NCI-H446 treated with DMSO at 0.1 percent for 48 hours (cell line): ENCODE measurements at regions not wholly inside any gene's neighbourhood (a gene's known extent, or its start where the extent isn't known, plus 50 kb on each side); places are given as distances from the start of the nearest gene placed in this dataset.
"Not testable (repeated sequence)": the region's sequence is repeated elsewhere in the genome, so short reads cannot be mapped to it uniquely, and the experiment has no call there.

Experiments
- DNase-seq: peaks from one replicate; lab custom pipeline; 2025; lab: John Stamatoyannopoulos, UW

DNA sequence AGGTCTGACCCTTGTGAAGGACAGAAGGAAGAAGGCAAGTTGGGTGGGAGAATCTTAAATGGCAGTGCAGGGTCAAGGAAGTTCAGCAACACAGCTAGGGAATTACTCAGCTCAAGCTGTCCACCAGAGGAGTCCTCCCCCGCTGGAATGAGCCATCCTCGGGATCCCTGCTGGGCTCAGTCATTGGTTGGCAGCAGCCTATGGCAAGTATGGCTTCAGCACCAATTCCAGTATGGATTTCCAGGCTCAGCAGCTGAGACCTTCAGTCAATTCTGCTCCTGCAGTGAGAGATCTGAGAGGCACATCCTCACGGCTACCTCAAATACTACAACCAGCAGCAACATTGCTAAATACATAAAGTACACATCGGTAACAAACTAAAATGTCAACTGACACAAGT lies 280.6 kb upstream of the PIK3R1 start:
- no peak for DNase-seq

DNA sequence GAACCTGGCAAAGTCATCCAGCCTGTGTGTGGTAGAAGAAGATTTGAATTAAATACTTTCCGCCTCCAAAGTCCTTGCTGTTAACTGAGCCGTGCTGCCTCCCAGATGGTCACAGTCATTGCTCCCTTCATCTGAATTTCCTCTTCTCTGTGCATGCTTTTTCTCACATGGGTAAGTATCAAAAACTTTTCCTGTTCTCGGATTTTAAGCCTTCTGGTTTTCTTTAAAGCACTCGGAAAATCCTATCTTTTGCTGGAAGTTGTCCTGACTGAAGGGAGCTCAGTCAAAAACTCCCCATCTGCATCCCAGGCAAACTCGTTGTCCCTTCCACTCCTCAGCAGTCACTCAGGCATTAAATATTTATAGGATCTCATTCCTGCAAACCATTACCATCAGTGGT lies 290.0 kb upstream of the PIK3R1 start:
- DNase-seq = no peak

DNA sequence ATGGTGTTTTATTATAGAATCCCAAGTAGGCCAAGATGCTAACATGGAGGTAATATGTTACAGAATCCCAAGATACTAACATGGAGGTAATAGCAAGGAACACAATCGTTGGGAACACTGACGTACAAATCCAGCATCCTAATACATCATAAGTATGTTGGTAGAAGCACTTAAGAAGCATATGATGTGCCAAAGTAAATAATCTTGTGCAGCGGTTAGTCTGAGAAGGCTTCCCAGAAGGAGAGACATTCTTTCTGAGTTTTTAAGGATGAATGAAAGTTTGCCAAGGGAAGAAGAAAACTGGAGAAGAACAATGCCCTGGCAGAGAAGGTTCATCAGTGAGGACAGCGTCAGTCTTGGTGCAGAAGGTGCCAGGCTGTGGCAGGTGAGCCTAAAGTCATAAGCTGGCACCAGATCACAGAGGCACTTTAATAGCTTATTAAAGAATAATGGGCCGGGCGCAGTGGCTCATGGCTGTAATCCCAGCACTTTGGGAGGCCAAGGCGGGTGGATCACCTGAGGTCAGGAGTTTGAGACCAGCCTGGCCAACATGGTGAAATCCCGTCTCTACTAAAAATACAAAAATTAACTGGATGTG lies 294.5 kb upstream of the PIK3R1 start:
- no peak for DNase-seq

DNA sequence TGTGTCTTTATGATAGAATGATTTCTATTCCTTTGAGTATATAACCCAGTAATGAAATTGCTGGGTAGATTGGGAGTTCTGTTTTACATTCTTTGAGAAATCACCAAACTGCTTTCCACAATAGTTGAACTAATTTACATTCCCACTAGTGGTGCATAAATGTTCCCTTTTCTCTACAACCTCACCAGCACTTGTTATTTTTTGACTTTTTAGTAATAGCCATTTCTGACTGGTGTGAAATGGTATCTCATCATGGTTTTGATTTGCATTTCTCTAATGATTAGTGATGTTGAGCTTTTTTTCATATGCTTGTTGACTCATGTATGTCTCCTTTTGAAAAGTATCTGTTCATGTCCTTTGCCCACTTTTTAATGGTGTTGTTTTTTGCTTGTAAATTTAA lies 296.0 kb upstream of the PIK3R1 start:
- not testable (repeated sequence) for DNase-seq

DNA sequence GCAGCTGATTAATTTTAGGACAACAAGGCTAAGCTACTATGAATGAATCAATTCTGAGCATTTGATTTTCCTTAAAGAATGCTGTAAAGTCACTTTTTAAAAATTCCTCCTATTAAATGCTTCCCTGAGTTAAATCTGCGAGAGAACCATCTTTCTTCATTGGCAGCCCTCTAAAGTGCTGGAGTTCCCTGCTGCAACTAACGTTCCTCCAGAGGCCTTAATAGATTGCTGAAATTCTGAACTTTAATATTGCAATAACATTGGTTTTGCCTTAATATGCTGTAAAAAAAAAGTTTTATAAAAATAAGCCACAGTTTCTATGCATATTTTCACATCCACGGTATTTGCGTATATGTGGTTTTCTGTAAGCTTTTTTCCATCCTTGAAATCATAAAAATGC lies 298.0 kb upstream of the PIK3R1 start:
- DNase-seq = no peak

DNA sequence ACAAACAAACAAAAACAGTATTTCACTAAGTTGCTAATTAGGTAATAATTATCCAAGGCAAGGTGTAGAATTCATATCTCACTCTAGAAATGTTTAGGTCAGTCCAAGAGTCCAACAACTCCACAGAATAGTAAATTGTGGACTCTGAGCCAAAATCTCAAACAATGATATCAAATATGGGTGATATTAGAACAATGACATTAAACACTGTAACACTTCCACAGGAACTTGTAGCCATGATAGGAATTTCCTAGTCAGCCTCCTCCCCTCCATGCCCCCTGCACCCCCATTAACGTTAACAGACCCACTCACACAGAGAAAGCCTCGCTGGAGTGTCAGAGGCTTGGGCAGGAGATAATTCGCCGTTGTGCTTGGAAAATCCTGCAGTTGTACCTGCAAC lies 305.0 kb upstream of the PIK3R1 start:
- no peak for DNase-seq

DNA sequence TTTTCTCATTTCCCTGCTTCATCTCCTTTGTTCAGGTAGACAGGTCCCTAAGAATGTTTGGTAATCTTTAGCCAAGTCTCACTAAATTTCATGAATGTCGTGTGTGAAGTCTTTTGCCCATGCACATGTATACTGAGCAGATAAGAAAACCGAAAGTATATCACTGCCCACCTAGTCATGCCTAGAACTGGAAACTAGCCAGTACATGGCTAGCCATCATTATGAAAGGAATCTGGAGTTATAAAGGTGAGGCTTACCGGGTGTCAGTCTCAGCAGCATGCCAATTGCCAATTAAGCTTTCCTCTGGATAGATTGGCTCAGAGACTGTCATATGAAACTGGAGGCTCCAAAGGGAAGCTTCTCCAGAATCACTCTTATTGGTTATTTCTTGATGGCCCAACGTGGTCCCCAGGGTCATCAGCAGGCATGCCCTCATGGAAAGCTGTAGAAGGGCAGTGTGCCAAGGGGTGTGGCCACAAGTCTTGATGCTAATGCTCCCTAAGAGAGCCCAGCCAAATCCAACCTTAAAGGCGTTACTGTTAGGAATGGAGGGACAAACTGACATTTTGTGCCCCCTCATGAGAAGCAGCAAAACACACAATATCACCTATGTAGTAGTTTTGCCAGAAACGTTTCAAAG lies 307.3 kb upstream of the PIK3R1 start:
- DNase-seq = no peak

DNA sequence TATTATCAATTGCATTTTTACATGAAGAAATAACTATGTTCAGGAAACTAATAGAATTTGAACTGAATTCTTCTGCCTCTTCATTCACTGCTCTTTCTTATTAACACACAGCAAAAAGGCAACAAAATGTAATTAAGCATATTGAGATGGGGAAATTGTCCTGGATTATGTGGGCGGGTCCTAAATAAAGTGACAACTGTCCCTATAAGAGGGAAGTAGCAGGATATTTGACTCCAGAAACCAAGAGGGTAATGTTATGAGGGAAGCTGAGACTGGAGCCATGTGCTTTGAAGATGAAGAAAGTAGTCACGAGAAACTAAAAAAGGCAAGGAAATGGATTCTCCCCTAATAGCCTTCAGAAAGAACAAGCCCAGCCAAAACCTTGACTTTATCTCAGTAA lies 311.2 kb upstream of the PIK3R1 start:
- no peak for DNase-seq

DNA sequence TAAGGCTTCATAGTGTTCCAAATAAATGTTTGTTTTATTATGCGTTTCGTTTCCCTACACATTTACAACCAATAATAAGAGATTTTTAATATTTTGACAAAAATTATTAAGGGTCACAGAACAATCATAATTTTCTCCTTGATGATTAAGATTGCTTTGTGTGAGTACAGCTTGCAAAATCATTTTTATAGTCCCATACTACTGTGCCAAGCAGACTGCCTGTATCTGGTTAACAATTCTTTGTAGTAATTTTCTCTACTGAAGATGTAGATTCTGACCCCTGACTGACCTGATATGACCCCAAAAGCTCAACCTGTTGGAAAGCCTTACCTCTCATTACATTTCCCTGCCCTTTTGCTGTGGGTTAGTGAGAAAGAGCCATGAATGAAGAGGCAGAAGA lies 311.9 kb upstream of the PIK3R1 start:
- DNase-seq = no peak

DNA sequence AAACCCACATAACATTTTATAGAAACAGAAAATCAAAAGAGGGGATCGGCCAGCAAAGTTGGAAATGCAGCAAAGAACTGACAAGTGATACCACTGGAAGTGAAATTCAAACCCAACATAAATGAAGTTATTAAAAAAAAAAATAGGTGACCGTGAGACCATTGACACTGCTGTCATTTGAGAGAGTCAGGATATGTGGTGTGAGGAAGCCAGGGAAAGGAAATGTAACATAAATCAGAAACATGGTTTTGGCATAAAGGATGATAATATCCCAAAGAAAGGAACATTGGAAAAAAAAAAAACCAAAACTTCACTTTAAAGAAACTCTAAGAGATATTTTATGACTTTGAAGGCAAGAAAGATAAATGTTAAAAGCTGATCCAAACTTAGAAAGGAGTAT lies 312.4 kb upstream of the PIK3R1 start:
- no peak for DNase-seq

DNA sequence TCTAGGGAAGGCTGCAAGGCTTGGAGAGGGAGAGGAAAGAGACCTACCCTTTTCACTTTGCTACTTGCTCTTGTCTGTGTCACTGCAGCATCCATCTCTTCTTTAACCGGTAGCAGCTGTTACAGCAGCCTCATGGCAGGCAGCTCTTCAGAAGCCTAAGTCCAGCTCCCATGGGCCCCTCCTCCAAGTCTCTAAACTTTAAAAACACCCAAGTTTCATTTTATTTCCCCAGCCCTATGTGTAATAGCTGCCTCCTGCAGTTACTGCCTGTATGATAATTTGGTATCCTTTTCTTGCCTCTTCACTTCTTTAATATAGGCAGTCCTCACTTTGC lies 313.1 kb upstream of the PIK3R1 start:
- no peak for DNase-seq

DNA sequence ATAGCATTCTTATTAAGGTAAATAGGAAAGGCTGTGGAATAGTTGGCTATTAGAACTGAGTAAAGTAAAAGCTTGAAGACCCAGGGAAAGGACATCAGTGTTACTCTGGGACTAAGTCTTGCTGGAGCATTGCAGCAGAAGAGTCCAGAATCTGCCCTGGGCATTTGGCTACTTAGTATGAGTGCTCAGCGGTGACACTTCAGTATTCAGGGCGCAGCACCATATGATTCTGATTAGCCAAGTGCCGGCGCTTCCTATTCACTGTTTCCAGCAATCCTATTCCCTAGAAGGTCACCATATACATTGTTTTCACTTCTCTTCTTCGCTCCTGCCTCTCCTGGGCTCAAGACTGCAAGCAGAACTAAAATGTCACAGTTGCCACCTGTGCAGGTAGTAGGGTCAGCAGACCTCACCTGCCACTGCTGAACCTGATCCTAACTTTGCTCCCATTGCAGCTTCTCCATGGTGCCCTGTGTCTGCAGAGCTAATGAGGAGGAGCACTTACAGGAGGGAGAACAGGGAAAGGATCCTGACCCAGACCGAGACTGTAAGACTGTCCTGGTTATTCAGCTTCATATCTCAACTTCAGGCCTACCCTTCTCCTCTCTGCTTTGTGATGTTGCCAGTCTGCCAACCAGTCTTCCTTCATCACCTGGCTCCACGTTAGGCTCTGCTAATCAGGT lies 313.6 kb upstream of the PIK3R1 start:
- no peak for DNase-seq

DNA sequence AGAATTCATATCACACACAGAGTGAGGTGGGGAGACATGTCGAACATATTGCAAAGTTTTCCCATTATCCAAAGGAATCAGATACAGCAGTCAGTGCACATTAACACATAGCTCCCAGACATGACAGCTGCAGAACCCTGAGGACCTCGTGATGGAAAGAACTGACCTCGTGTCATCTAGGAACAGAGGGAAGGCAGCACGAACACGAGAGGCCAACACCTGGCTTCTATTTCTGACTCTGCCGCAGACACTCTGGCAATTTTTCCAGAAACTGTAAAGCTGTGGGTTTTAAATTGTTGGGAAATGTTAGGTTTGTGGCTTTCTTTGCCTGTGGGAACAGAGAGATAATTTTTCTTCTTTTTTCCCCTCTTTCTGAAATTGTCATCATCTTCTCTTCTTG lies 315.0 kb upstream of the PIK3R1 start:
- DNase-seq = no peak

DNA sequence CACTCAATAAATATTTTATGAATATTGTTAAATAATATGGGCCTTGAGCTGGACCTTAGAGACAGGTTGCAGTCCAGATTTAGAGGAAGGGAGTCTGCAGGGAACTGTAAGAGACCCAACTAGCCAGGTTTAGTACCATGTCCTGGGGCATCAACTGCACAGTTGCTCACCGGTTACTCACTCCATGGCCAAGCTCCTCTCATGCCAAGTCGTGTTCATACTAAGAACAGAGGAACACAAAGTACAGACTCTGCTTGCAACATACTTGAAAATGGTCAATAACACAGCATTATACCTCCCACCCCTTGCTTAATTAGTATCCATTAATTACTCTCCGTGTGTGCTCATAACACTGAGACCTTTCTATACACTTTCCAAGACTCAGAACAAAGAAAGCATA lies 317.6 kb upstream of the PIK3R1 start:
- no peak for DNase-seq

DNA sequence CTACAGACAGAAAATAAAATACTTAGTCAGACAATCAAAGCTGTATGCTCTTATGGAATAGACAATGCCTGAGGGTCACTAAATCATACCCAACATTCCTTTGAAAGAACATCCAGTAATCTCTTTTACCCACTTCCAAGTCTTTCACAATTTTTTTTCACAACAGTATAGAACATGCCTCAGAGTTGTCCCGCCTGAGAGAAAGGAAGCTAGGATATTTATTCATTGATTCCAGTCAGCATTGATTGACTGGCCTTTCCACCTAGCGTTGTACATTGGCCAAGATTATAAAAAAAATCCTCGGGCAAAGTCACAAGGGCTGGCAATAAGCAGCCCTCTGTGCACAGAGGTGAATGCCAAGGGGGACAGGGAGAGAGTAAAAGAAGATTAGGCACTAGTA lies 318.1 kb upstream of the PIK3R1 start:
- DNase-seq = no peak

DNA sequence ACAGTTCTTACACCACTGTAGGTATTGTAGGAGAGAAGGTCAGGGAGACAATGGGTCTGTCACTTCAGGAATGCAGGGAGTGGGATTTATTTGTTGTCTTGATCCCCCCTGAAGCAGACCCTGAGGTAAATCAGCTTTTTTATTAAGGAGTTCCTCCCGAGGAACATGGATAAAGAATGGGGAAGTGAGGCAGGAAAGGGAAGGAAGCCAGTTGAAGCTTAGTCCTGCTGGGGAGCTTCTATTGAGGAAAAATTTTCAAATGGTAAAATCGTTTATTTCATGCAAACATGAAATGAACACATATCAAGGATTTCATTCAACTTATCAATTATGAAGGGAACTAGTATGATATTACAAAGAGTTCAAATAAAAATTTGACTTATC lies 318.6 kb upstream of the PIK3R1 start:
- DNase-seq = no peak

DNA sequence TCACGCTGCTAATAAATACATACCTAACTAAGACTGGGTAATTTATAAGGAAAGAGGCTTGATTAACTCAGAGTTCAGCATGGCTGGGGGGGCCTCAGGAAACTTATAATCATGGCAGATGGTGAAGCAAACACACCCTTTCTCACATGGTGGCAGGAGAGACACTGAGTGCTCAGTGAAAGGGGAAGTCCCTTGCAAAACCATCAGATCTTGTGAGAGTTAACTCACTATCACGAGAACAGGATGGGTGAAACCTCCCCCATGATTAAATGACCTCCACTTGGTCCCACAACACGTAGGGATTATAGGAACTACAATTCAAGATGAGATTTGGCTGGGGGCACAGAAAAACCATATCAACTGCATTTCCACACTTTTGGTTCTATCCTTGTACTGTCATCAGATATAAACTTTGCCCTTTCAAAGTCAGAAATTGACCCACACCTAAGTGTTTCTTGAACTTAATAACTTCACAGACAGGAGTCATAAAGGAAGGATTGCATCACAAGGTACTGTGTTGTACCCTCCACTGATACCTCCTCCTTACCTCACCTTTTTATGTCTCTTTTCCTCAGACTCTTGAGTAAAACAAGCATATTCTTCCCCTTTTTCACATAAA lies 319.1 kb upstream of the PIK3R1 start:
- no peak for DNase-seq

DNA sequence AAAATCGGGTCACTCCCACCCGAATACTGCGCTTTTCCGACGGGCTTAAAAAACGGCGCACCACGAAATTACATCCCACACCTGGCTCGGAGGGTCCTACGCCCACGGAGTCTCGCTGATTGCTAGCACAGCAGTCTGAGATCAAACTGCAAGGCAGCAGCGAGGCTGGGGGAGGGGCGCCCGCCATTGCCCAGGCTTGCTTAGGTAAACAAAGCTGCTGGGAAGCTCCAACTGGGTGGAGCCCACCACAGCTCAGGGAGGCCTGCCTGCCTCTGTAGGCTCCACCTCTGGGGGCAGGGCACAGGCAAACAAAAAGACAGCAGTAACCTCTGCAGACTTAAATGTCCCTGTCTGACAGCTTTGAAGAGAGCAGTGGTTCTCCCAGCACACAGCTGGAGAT lies 325.7 kb upstream of the PIK3R1 start:
- DNase-seq = not testable (repeated sequence)

DNA sequence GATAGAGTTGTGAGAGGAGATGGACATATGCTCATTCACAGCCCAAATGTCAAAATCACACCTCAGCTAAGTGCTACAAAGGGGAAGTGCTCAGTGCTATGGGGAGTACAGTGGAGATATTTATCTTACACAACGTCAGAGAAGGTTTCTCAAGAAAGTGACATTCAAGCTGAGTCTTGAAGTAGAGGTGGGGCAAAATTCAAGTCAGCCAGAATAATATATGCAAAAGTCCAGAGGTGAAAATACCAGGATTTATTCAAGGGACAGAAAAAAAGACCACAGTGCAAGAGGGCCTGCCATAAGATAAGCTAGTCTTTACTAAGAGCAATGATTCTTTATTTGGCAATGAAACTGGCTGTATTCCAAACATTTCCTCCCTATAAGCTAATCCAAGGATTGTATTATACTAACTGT lies 327.8 kb upstream of the PIK3R1 start:
- no peak for DNase-seq

DNA sequence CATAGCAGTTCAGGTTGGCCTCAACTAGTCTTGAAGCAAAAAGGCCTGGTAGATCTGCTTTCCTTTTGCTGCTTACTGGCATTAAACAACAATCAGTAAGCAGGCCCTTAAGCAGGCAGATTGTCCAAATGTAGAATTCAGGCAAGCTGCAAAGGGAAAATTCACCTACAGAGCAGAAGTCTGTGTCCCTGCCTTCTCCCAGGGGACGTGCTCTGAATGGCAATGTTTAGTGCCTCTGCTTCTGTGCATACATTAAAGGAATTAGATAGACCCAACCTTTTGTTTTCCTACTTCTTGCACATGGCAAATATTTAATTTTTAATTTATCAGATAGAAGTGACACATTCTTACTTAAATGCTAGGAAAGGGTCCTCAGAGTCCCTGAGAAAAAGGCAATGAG lies 328.8 kb upstream of the PIK3R1 start:
- no peak for DNase-seq

DNA sequence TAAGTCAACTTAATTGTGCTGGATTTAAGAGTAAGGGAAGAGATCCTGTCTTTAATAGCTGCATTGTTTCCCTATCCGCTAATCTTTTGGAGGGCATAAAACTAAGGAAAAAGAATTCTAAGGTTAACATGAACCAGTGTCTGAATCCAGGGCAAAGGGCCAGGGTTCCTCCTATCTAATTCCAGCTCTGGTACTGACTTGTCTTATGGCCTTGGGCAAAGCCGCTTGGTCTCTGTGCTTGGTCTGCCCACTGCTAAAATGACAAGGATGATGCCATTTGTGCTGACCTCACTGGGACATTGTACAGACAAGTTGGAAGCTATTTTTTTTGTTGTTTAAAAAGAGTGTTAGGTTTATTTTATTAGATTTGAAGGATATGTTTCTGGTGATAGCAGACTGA lies 334.7 kb upstream of the PIK3R1 start:
- DNase-seq = no peak

DNA sequence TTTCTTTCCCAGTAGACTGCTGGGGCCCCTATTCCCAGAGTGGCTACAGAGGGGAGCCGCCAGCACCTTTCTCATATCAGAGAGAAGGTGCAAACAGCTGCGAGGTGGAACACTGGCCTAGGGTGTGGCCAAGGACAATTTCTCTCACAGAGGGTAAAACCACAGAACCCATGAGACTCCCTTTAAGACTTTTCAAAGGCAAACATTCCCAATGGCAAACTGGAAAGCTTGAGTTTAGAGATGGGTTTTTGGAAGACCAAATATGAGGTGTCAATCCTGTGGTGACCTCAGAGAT lies 335.1 kb upstream of the PIK3R1 start:
- DNase-seq = no peak

DNA sequence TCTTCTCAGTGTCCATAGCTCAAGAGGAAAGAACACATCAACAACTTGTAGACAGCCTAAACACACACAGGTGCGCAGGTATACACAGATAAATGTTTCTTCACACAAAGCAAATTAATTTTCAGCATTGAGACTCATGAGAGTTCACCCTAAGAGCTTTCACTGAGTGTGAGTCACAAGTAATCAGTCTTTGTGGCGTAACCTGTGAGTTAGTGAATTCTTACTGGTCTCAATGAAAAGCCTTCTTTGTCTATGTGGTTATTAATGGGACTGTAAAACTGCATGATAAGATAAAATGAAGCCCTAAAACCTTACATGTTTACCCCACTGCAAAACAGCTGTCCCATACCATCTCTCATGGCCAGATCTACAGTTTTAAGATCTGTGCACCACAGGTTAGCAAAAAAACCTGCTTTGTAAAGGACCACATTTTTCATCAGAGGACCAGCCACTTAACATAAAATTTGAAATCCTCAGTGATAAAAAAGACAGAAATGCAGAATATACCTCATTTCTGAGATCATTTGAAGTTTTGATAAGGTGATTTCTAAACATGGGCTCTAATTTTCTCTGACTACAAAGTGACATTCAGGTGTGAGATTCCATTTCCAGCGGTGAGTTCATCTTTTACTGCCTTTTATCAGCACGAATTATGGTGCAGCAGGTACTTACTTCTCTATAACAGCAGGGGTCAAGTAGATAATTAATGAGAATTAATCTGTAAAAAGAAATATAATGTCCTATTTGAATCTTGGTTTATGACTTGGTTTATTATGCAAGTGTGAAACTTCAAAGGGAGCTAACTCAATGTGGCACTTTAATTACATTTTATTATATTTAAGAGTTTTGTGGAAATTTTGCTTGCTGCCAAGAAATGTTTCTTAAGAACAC lies 335.7 kb upstream of the PIK3R1 start:
- no peak for DNase-seq
